Vagina (tissue), 2 donors: ENCODE measurements at regions not wholly inside any gene's neighbourhood (a gene's known extent, or its start where the extent isn't known, plus 50 kb on each side); places are given as distances from the start of the nearest gene placed in this dataset.

Source experiments
- POLR2A ChIP-seq, 2 donors: fragments of 450-650 bp; IDR thresholded peaks; one replicate each; pipeline ENCODE4 v1.6.1; 2017; ENCODE audit warnings: antibody characterized with exemption in 2 of 2, mild to moderate bottlenecking in 2 of 2, moderate library complexity in 2 of 2
- POLR2AphosphoS5 ChIP-seq, 2 donors: sonication (generic); formaldehyde crosslinking; IDR thresholded peaks; one replicate each; pipeline ENCODE4 v1.9.0; 2017; ENCODE audit warnings: antibody characterized with exemption in 2 of 2, mild to moderate bottlenecking in 2 of 2, low read depth in 1 of 2; ENCODE audit not compliant: insufficient read depth in 1 of 2
- TF ChIP-seq, protein P1 (sequence below), 3 experiments: fragments of 450-650 bp in 2 of 3; fragments of 200-600 bp in 1 of 3; sonication (generic) in 1 of 3; IDR thresholded peaks; one replicate each; pipeline ENCODE4 v1.5.1; 2017 to 2019; ENCODE audit warnings: antibody characterized with exemption in 3 of 3, mild to moderate bottlenecking in 2 of 3, moderate library complexity in 2 of 3

DNA sequence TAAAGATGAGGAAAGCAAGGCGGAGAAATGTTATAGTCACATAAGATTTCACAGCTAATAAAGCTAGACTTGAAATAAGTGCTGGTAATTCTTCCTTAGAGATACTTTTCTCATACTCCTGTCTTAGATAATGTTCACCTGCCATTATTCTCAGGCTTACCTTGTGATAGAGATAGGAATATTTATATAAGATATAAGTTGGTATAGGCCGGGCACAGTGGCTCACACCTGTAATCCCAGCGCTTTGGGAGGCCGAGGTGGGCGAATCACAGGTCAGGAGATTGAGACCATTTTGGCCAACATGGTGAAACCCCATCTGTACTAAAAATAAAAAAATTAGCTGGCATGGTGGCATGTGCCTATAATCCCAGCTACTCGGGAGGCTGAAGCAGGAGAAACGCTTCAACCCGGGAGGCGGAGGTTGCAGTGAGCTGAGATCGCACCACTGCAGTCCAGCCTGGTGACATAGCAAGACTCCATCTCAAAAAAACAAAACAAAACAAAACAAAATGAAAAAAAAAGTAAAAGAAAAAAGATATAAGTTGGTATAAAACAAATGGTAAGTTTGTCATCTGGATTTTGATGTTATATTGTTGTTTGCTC, 1918.4 kb downstream of the MAT2B start:
- TF ChIP-seq, protein P1, sequence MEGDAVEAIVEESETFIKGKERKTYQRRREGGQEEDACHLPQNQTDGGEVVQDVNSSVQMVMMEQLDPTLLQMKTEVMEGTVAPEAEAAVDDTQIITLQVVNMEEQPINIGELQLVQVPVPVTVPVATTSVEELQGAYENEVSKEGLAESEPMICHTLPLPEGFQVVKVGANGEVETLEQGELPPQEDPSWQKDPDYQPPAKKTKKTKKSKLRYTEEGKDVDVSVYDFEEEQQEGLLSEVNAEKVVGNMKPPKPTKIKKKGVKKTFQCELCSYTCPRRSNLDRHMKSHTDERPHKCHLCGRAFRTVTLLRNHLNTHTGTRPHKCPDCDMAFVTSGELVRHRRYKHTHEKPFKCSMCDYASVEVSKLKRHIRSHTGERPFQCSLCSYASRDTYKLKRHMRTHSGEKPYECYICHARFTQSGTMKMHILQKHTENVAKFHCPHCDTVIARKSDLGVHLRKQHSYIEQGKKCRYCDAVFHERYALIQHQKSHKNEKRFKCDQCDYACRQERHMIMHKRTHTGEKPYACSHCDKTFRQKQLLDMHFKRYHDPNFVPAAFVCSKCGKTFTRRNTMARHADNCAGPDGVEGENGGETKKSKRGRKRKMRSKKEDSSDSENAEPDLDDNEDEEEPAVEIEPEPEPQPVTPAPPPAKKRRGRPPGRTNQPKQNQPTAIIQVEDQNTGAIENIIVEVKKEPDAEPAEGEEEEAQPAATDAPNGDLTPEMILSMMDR (IDR thresholded peaks at IDR 0.05) = no peak
- no peak for TF ChIP-seq POLR2AphosphoS5 (IDR thresholded peaks at IDR 0.05; ENCODE audit: insufficient read depth in 1 of 2, low read depth in 1 of 2)
- no peak for TF ChIP-seq POLR2A (IDR thresholded peaks at IDR 0.05)
